HepG2 (cell line): ENCODE measurements at regions not wholly inside any gene's neighbourhood (a gene's known extent, or its start where the extent isn't known, plus 50 kb on each side); places are given as distances from the start of the nearest gene placed in this dataset.

Experiments
- ATAC-seq: fragments of 200-7000 bp; cut with Tn5 transposase; 3 replicates; pipeline ENCODE4 v1.9.1; 2020; ENCODE audit warnings: mild to moderate bottlenecking, moderate library complexity
- BruUV-seq: library from RNA; stranded (reverse); fragments of 400-500 nt; replicated peaks from 2 replicates; lab custom pipeline; 2021; lab: Mats Ljungman, UMichigan
- CTCF ChIA-PET: fragments of 300-600 bp; formaldehyde crosslinking; extraction: SDS; loops from one replicate; lab custom pipeline; 2021; ENCODE audit warnings: low total read pairs, inconsistent platforms, low intra/inter-chr PET ratio; lab: Yijun Ruan, JAX
- POLR2A ChIA-PET: fragments of 350-600 bp; sonication (Branson Sonifier 250); formaldehyde crosslinking; loops from one replicate; lab custom pipeline; 2020; ENCODE audit warnings: antibody characterized with exemption, inconsistent platforms; lab: Yijun Ruan, JAX
- DNase-seq: peaks from one replicate; pipeline ENCODE4 v3.0.0-alpha.2; 2015; ENCODE audit warnings: low spot score
- FAIRE-seq: peaks from 3 replicates; lab custom pipeline; 2011; peaks lifted over from hg19 to GRCh38; lab: Jason Lieb, UNC
- H2AFZ ChIP-seq: one replicate; pipeline ENCODE4 v1.6.1; 2011; ENCODE audit warnings: low read length, inconsistent platforms
- H3K27ac ChIP-seq: fragments of 300-600 bp; 3 replicates; pipeline ENCODE4 v1.8.0; 2011; ENCODE audit warnings: mixed run types, mild to moderate bottlenecking, mixed read lengths, low read length, inconsistent platforms; ENCODE audit not compliant: insufficient read depth; ENCODE audit errors: extremely low read length
- H3K27me3 ChIP-seq, 2 experiments: fragments of 200-600 bp in 1 of 2; 2 replicates in 1 of 2; 3 replicates in 1 of 2; pipeline versions ENCODE4 v1.6.0 to v1.8.0; 2011; ENCODE audit warnings: low read length in 2 of 2, mild to moderate bottlenecking in 2 of 2, moderate library complexity in 2 of 2, inconsistent platforms in 1 of 2; ENCODE audit not compliant: insufficient read depth in 2 of 2, control insufficient read depth in 1 of 2
- H3K36me3 ChIP-seq, 2 experiments: fragments of 200-600 bp in 1 of 2; replicated peaks in 1 of 2; 2 replicates in 1 of 2; 3 replicates in 1 of 2; pipeline versions ENCODE4 v1.5.1 to v1.8.0; 2011; ENCODE audit warnings: low read length in 2 of 2, inconsistent platforms in 1 of 2; ENCODE audit not compliant: insufficient read depth in 2 of 2, control insufficient read depth in 1 of 2
- H3K4me1 ChIP-seq: 2 replicates; pipeline ENCODE4 v1.5.1; 2012; ENCODE audit warnings: low read length, inconsistent platforms; ENCODE audit not compliant: insufficient read depth
- H3K4me2 ChIP-seq: 2 replicates; pipeline ENCODE4 v1.6.0; 2011; ENCODE audit warnings: low read depth, low read length, inconsistent platforms
- H3K4me3 ChIP-seq, 3 experiments: fragments of 200-600 bp in 1 of 3; sonication (generic), shearing (Covaris generic) in 1 of 3; replicated peaks in 1 of 3; 2 replicates each; pipeline ENCODE4 v1.5.1; 2011 to 2016; ENCODE audit warnings: low read length in 3 of 3, inconsistent platforms in 2 of 3, low read depth in 2 of 3, mild to moderate bottlenecking in 2 of 3, control low read depth in 1 of 3, mixed read lengths in 1 of 3; ENCODE audit not compliant: insufficient read depth in 1 of 3
- H3K79me2 ChIP-seq: one replicate; pipeline ENCODE4 v1.6.1; 2011; ENCODE audit warnings: low read length, inconsistent platforms; ENCODE audit not compliant: insufficient read depth
- H3K9ac ChIP-seq: 2 replicates; pipeline ENCODE4 v1.6.0; 2011; ENCODE audit warnings: mild to moderate bottlenecking, low read depth, low read length, inconsistent platforms; ENCODE audit not compliant: insufficient read depth
- H3K9me3 ChIP-seq: 2 replicates; pipeline ENCODE4 v1.5.1; 2012; ENCODE audit warnings: mild to moderate bottlenecking, low read length
- H4K20me1 ChIP-seq: 2 replicates; pipeline ENCODE4 v1.6.0; 2011; ENCODE audit warnings: inconsistent platforms, mild to moderate bottlenecking, low read length, moderate library complexity; ENCODE audit not compliant: insufficient read depth
- ARNTL ChIP-seq: sonication (generic); formaldehyde crosslinking; IDR thresholded peaks from 2 replicates; pipeline ENCODE4 v1.4.0; 2020; ENCODE audit warnings: mild to moderate bottlenecking, missing genetic modification reagents
- GTF2F1 ChIP-seq: fragments of 150-350 bp; IDR thresholded peaks from 2 replicates; pipeline ENCODE4 v1.6.1; 2014; ENCODE audit warnings: low read length
- HNF4A ChIP-seq: sonication (generic); formaldehyde crosslinking; IDR thresholded peaks from 2 replicates; pipeline ENCODE4 v1.4.0; 2020; ENCODE audit warnings: missing genetic modification reagents
- IRX3 ChIP-seq: sonication (generic); formaldehyde crosslinking; IDR thresholded peaks from 2 replicates; pipeline ENCODE4 v1.8.1; 2023; ENCODE audit warnings: mild to moderate bottlenecking, low read depth, missing genetic modification reagents, borderline replicate concordance
- NR2F6 ChIP-seq, 2 experiments: IDR thresholded peaks; 2 replicates each; pipeline ENCODE4 v1.6.1; 2016; ENCODE audit warnings: antibody characterized with exemption in 1 of 2, mild to moderate bottlenecking in 1 of 2
- ZNF20 ChIP-seq: sonication (generic); formaldehyde crosslinking; IDR thresholded peaks from 2 replicates; pipeline ENCODE4 v1.4.0; 2020; ENCODE audit warnings: mild to moderate bottlenecking, moderate library complexity, missing genetic modification reagents
- ZNF207 ChIP-seq: fragments of 450-650 bp; IDR thresholded peaks from 2 replicates; pipeline ENCODE4 v1.6.1; 2016; ENCODE audit warnings: antibody characterized with exemption, borderline replicate concordance
- ZNF713 ChIP-seq: sonication (generic); formaldehyde crosslinking; IDR thresholded peaks from 2 replicates; pipeline ENCODE4 v1.4.0; 2020; ENCODE audit warnings: mild to moderate bottlenecking, missing genetic modification reagents
- WGBS: methylation state at CpG from one replicate; pipeline ENCODE4 v1.1.6; 2017; ENCODE audit warnings: low lambda C conversion rate; 5-methylcytosine and 5-hydroxymethylcytosine counted together
- in situ Hi-C: cut with HindIII; loops from 2 replicates; pipeline ENCODE4 v1.10.0; 2017; ENCODE audit warnings: low pct_unique_long_range_greater_than_20kb; ENCODE audit not compliant: extremely low pct_ligation_motif_present
- intact Hi-C: fragments of 100-400 bp; cut with micrococcal nuclease; formaldehyde crosslinking; loops from one replicate; pipeline ENCODE4 v1.10.0; 2022; ENCODE audit not compliant: unreplicated experiment
- TF ChIP-seq, protein P1 (sequence below): fragments of 450-650 bp; IDR thresholded peaks from 2 replicates; pipeline ENCODE4 v1.6.1; 2016

GRCh38 chr4:159009521-159009920 is 93.4 kb upstream of the RAPGEF2 start:
- DNase-seq (no peak), FAIRE-seq (no peak), ATAC-seq (no peak)
- intact Hi-C loops, result loop anchor here (10.0 kb wide), 1 partner anchor 165 kb away; no protein-coding TSS in a partner anchor
- Histone ChIP-seq H3K9me3 (no peaks in the 10 kb centered on the region), H3K79me2 (no peaks in the 10 kb centered on the region), H3K4me2 (0 out of 2 replicates have a peak overlapping the region, but pooled peaks have one; percentile 73), H3K27me3 (no peaks in the 10 kb centered on the region), H3K4me3 (no peak overlapping the region), H3K27ac (no peak overlapping the region), H3K36me3 (no peaks in the 10 kb centered on the region), H2AFZ (no peak overlapping the region), H4K20me1 (no peaks in the 10 kb centered on the region), H3K4me1 (peaks cover 37% of the 10 kb centered on the region), H3K9ac (no peak overlapping the region)
- TF ChIP-seq GTF2F1 (no peak), ZNF713 (CRISPR knock-in tag) (no peak), ZNF20 (CRISPR knock-in tag) (no peak), HNF4A (CRISPR knock-in tag) (no peak), IRX3 (CRISPR knock-in tag) (no peak)
- no TSS peak for BruUV-seq
- WGBS, result 46% methylated on average over 4 of the region's 4 CpGs
- ChIA-PET POLR2A (no interaction called here), CTCF (no interaction called here)
- in situ Hi-C loops, result loop anchor here (25.0 kb wide), 1 partner anchor 272 kb away; no protein-coding TSS in a partner anchor

DNA sequence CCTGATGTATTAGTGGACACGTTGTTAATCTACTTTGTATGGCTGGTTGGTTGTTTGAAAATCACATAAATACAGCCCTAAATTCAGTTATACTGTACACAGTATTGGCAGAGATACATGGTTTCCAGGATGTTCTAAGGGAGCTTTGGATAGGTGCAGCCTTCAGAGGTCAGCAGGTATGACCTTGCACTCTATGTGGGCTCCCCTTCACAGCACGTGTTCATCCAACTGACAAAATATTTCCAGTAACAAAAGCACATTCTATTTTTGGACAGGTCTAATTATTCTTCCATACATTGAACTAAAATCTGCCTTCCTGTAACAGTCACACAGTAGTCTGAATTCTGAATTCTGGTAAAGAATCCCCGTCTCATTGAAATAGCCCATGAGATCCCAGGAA is 92.8 kb upstream of the RAPGEF2 start:
- Histone ChIP-seq H3K4me2 (peak overlapping the region; percentile 73), H3K27me3 (no peaks in the 10 kb centered on the region), H3K4me1 (peaks cover 37% of the 10 kb centered on the region), H3K36me3 (no peaks in the 10 kb centered on the region), H2AFZ (peak overlapping the region; percentile 31), H3K9ac (no peak overlapping the region), H3K27ac (no peak overlapping the region), H4K20me1 (no peaks in the 10 kb centered on the region), H3K4me3 (peak overlapping the region in 2 of 3 experiments; percentile 5 to 51; a peak in 1 of 6 replicates), H3K79me2 (no peaks in the 10 kb centered on the region), H3K9me3 (no peaks in the 10 kb centered on the region)
- ChIA-PET CTCF (no interaction called here), POLR2A (no interaction called here)
- 27% methylated on average over 3 of the region's 3 CpGs for WGBS
- intact Hi-C loops (loop anchor here (10.0 kb wide), 1 partner anchor 155 kb away; no protein-coding TSS in a partner anchor), in situ Hi-C loops (loop anchor here (10.0 to 25.0 kb wide), 2 partner anchors 155 to 273 kb away; no protein-coding TSS in a partner anchor)
- TF ChIP-seq NR2F6 (IDR thresholded peaks at IDR 0.05) (no peak), NR2F6 (CRISPR knock-in tag; IDR thresholded peaks at IDR 0.05) (0 out of 2 replicates have a peak, but pooled peaks have one; percentile 1), ARNTL (CRISPR knock-in tag) (0 out of 2 replicates have a peak, but pooled peaks have one; percentile 43), ZNF207 (no peak)
- TF ChIP-seq, protein P1, sequence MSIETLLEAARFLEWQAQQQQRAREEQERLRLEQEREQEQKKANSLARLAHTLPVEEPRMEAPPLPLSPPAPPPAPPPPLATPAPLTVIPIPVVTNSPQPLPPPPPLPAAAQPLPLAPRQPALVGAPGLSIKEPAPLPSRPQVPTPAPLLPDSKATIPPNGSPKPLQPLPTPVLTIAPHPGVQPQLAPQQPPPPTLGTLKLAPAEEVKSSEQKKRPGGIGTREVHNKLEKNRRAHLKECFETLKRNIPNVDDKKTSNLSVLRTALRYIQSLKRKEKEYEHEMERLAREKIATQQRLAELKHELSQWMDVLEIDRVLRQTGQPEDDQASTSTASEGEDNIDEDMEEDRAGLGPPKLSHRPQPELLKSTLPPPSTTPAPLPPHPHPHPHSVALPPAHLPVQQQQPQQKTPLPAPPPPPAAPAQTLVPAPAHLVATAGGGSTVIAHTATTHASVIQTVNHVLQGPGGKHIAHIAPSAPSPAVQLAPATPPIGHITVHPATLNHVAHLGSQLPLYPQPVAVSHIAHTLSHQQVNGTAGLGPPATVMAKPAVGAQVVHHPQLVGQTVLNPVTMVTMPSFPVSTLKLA, result peak; percentile 65
- DNase-seq (no peak), FAIRE-seq (no peak), ATAC-seq (no peak)
- BruUV-seq, result no TSS peak
